ENCODE measurements at regions not wholly inside any gene's neighbourhood (a gene's known extent, or its start where the extent isn't known, plus 50 kb on each side); places are given as distances from the start of the nearest gene placed in this dataset.

DNA sequence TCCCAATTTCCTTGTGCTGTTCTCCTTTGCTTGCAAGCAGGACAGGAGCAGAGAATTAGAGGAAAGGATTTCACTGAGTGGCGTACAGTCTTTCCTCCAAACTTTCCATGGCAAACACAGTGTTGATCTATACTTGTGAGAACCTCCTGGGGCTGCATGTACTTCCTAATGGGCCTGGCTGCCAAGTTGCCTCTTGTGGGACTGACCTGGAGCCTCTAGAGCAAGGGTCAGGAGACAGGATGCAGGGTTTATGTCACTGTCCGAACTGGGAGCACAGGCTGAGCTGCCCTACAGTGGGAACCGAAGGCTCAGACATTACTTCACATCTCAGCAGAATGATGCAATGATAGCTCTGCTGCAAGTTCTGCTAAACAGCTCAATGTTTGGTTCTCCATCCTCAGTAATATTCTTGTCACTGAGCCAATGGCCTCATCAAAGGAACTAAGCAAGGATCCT is 102.3 kb downstream of the ENC1 start:
- no peaks in the 10 kb centered on the region for H3K27me3 ChIP-seq (ENCODE audit: insufficient read depth, low read depth, low read length)
- H3K9ac ChIP-seq (ENCODE audit: low read length): no peak overlapping the region
- no peak overlapping the region for H3K27ac ChIP-seq (ENCODE audit: low read length)
- peaks cover 4% of the 10 kb centered on the region for H3K9me3 ChIP-seq (ENCODE audit: low read length)
- no peaks in the 10 kb centered on the region for H4K20me1 ChIP-seq (ENCODE audit: insufficient read depth)
- H3F3A ChIP-seq (ENCODE audit: insufficient read depth, low read length, poor library complexity, severe bottlenecking): no peaks in the 10 kb centered on the region
- no peak overlapping the region for H3K4me3 ChIP-seq (ENCODE audit: low read length)
- H3K4me2 ChIP-seq (ENCODE audit: low read length): no peak overlapping the region
- H2AFZ ChIP-seq (ENCODE audit: low read depth, low read length): no peak overlapping the region
- TF ChIP-seq, protein P1, sequence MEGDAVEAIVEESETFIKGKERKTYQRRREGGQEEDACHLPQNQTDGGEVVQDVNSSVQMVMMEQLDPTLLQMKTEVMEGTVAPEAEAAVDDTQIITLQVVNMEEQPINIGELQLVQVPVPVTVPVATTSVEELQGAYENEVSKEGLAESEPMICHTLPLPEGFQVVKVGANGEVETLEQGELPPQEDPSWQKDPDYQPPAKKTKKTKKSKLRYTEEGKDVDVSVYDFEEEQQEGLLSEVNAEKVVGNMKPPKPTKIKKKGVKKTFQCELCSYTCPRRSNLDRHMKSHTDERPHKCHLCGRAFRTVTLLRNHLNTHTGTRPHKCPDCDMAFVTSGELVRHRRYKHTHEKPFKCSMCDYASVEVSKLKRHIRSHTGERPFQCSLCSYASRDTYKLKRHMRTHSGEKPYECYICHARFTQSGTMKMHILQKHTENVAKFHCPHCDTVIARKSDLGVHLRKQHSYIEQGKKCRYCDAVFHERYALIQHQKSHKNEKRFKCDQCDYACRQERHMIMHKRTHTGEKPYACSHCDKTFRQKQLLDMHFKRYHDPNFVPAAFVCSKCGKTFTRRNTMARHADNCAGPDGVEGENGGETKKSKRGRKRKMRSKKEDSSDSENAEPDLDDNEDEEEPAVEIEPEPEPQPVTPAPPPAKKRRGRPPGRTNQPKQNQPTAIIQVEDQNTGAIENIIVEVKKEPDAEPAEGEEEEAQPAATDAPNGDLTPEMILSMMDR (IDR thresholded peaks at IDR 0.05; ENCODE audit: poor library complexity, severe bottlenecking): no peak
- TF ChIP-seq POLR2AphosphoS5 (IDR thresholded peaks at IDR 0.05) (no peak), EP300 (conservative IDR thresholded peaks at IDR 0.05; ENCODE audit: poor library complexity, severe bottlenecking) (no peak), SMC3 (conservative IDR thresholded peaks at IDR 0.05; ENCODE audit: poor library complexity) (no peak), MXI1 (conservative IDR thresholded peaks at IDR 0.05; ENCODE audit: poor library complexity, severe bottlenecking) (no peak), EZH2 (IDR thresholded peaks at IDR 0.05; ENCODE audit: borderline replicate concordance, insufficient read depth, low read length, poor library complexity, severe bottlenecking) (no peak), RAD21 (conservative IDR thresholded peaks at IDR 0.05) (no peak), TAF1 (IDR thresholded peaks at IDR 0.05; ENCODE audit: low read depth) (no peak)
- TF ChIP-seq, protein P2, sequence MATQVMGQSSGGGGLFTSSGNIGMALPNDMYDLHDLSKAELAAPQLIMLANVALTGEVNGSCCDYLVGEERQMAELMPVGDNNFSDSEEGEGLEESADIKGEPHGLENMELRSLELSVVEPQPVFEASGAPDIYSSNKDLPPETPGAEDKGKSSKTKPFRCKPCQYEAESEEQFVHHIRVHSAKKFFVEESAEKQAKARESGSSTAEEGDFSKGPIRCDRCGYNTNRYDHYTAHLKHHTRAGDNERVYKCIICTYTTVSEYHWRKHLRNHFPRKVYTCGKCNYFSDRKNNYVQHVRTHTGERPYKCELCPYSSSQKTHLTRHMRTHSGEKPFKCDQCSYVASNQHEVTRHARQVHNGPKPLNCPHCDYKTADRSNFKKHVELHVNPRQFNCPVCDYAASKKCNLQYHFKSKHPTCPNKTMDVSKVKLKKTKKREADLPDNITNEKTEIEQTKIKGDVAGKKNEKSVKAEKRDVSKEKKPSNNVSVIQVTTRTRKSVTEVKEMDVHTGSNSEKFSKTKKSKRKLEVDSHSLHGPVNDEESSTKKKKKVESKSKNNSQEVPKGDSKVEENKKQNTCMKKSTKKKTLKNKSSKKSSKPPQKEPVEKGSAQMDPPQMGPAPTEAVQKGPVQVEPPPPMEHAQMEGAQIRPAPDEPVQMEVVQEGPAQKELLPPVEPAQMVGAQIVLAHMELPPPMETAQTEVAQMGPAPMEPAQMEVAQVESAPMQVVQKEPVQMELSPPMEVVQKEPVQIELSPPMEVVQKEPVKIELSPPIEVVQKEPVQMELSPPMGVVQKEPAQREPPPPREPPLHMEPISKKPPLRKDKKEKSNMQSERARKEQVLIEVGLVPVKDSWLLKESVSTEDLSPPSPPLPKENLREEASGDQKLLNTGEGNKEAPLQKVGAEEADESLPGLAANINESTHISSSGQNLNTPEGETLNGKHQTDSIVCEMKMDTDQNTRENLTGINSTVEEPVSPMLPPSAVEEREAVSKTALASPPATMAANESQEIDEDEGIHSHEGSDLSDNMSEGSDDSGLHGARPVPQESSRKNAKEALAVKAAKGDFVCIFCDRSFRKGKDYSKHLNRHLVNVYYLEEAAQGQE (IDR thresholded peaks at IDR 0.05; ENCODE audit: borderline replicate concordance): no peak
- H3K36me3 ChIP-seq (ENCODE audit: insufficient read depth, low read length): peaks cover 4% of the 10 kb centered on the region
- H3K79me2 ChIP-seq (replicated peaks; ENCODE audit: insufficient read depth, low read length): no peaks in the 10 kb centered on the region
- no peaks in the 10 kb centered on the region for H3K9me2 ChIP-seq (ENCODE audit: insufficient read depth, low read length)

DNA sequence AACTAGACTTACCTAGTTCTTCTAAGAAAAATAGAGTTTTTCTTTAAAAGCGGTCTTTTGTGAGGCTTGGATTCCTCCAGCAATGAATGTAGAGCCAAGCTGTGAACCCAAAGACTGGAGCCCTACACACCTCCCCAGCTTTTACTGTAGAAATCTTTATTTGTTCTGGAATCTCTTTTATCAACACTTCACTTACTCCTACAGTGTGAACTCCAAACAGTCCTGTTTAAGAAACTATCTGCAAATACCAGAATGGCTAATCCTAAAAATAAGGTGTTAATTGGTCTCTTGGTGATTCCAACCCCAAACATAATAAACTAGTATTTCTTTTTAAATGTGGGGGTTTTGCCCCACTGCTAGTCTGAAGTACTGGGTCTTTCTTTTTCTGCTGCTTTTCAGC is 103.9 kb downstream of the ENC1 start:
- no peak for TF ChIP-seq TAF1 (IDR thresholded peaks at IDR 0.05; ENCODE audit: low read depth)
- no peak for TF ChIP-seq SMC3 (conservative IDR thresholded peaks at IDR 0.05; ENCODE audit: poor library complexity)
- no peak for TF ChIP-seq RAD21 (conservative IDR thresholded peaks at IDR 0.05)
- no peak for TF ChIP-seq EZH2 (IDR thresholded peaks at IDR 0.05; ENCODE audit: borderline replicate concordance, insufficient read depth, low read length, poor library complexity, severe bottlenecking)
- TF ChIP-seq EP300 (conservative IDR thresholded peaks at IDR 0.05; ENCODE audit: poor library complexity, severe bottlenecking): no peak
- TF ChIP-seq MXI1 (conservative IDR thresholded peaks at IDR 0.05; ENCODE audit: poor library complexity, severe bottlenecking): no peak
- TF ChIP-seq, protein P2 (IDR thresholded peaks at IDR 0.05; ENCODE audit: borderline replicate concordance): no peak
- TF ChIP-seq, protein P1 (IDR thresholded peaks at IDR 0.05; ENCODE audit: poor library complexity, severe bottlenecking): no peak
- TF ChIP-seq POLR2AphosphoS5 (IDR thresholded peaks at IDR 0.05): no peak
- no peaks in the 10 kb centered on the region for H3F3A ChIP-seq (ENCODE audit: insufficient read depth, low read length, poor library complexity, severe bottlenecking)
- no peak overlapping the region for H2AFZ ChIP-seq (ENCODE audit: low read depth, low read length)
- H3K27ac ChIP-seq (ENCODE audit: low read length): no peak overlapping the region
- no peak overlapping the region for H3K9ac ChIP-seq (ENCODE audit: low read length)
- no peaks in the 10 kb centered on the region for H3K9me2 ChIP-seq (ENCODE audit: insufficient read depth, low read length)
- H4K20me1 ChIP-seq (ENCODE audit: insufficient read depth): no peaks in the 10 kb centered on the region
- no peaks in the 10 kb centered on the region for H3K79me2 ChIP-seq (replicated peaks; ENCODE audit: insufficient read depth, low read length)
- peaks cover 4% of the 10 kb centered on the region for H3K36me3 ChIP-seq (ENCODE audit: insufficient read depth, low read length)
- no peak overlapping the region for H3K4me3 ChIP-seq (ENCODE audit: low read length)
- H3K9me3 ChIP-seq (ENCODE audit: low read length): peaks cover 4% of the 10 kb centered on the region
- H3K27me3 ChIP-seq (ENCODE audit: insufficient read depth, low read depth, low read length): no peaks in the 10 kb centered on the region
- H3K4me2 ChIP-seq (ENCODE audit: low read length): no peak overlapping the region
